HG03039 (cell line): ENCODE measurements at regions not wholly inside any gene's neighbourhood (a gene's known extent, or its start where the extent isn't known, plus 50 kb on each side); places are given as distances from the start of the nearest gene placed in this dataset.
"Not testable (repeated sequence)": the region's sequence is repeated elsewhere in the genome, so short reads cannot be mapped to it uniquely, and the experiment has no call there.

Source experiments
- ATAC-seq: cut with Tn5 transposase; IDR thresholded peaks from one replicate; pipeline ENCODE4 v1.9.1; 2021; ENCODE audit warnings: mild to moderate bottlenecking, moderate library complexity; ENCODE audit not compliant: unreplicated experiment

DNA sequence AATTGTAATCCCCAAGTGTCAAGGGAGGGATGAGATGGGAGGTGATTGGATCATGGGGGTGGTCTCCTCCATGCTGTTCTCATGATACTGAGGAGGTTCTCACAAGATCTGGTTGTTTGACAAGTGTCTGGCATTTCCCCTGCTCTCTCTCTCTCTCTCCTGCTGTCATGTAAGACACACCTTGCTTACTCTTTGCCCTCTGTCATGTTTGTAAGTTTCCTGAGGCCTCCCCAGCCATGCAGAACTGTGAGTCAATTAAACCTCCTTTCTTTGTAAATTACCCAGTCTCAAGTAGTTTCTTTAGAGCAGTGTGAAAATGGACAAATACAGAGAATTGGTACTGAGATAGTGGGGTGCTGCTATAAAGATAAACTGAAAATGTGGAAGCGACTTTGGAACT lies 207.9 kb downstream of the HINT1 start:
- no peak for ATAC-seq

DNA sequence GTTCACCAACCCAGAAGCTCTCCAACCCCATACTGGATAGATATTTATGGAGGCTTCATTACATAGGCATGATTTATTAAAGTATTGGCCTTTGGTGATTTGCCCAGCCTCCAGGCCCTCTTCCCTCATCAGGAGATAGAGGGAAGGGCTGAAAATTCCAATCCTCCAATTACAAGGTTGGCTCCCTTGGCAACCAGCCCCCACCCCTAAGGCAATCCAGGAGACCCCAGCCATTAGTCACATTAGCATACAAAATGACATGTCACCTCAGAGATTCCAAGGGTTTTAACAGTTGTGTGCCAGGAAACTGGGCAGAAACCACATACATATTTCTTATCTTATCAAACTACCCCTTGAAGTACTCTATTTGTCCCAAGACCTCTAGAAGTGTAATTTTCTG lies 210.0 kb downstream of the HINT1 start:
- ATAC-seq = no peak

DNA sequence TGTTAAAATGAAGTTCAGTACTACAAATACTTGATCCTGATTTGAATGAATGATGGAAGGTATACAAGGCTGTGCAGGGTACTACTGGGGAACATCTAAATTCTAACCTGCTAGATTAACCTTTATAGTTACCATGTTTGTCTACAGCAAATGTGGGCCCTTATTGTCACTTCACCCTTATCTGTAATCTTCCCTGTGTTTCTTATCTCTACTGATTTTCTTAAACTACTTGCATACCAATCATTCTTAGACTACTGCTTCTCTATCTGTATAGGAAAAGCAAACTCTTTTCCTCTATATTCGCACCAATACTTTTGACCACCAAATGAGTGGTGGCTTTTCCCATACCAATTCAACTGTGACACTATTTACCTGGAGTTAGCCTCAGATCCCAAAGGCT lies 210.7 kb downstream of the HINT1 start:
- no peak for ATAC-seq

DNA sequence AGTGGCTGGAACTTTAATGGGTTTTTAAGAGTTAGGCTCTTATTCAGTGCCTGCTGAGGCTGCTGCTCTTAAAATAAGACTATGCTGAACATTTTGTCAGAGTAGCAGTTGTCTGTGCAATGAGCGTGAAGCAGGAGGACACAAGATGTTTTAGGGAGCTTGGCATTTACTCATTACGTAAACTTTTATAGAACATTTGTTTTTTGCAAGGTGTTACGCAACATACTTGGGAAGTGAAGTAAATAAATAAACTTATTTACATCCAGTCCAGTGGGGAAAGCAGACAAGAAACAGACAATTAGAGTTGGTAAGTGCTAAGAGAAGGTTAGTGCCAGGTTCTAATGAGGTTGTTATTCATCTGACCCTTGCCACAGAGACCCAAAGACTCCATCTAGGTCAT lies 226.0 kb downstream of the HINT1 start:
- ATAC-seq = no peak

DNA sequence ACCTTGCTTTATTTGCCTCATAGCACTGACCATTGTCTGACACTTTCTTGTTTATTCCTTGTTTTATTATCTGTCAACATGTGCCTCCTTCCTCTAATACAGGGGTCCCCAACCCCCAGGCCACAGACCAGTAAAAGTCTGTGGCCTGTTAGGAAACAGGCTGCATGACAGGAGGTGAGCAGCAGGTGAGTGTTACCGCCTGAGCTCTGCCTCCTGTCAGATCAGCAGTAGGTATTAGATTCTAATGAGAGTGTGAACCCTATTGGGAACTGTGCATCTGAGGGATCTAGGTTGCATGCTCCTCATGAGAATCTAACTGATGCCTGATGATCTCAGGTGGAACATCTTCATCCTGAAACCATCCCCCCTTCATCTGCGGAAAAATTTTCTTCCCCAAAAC lies 228.0 kb downstream of the HINT1 start:
- no peak for ATAC-seq

DNA sequence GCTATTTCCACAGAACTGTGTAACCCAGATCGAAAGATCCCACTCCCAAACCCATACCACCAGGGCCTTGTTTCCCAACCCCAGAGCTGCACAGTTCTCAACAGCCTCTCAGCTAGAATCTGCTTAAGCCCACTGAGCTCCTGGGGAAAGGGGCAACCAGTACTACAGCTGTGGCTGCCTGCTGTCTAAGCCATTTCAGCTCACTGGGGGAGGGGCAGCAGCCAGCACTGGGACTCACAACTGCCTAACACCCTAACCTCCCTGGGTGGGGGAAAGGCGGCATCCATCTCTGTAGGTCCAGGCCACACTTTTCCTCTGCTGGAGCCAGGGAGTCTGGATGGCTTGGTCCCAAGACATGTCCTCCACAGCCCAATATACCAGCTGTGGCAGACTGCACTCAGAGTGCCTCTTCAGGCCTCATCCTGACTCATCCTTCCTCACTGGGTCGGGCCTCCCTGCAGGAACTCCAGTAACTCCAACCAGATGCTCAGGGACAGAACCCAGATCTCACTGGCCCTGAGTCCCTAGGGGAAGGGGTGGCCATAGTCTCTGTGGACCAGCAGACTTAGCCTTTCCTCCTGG lies 241.4 kb downstream of the HINT1 start:
- ATAC-seq = no peak

DNA sequence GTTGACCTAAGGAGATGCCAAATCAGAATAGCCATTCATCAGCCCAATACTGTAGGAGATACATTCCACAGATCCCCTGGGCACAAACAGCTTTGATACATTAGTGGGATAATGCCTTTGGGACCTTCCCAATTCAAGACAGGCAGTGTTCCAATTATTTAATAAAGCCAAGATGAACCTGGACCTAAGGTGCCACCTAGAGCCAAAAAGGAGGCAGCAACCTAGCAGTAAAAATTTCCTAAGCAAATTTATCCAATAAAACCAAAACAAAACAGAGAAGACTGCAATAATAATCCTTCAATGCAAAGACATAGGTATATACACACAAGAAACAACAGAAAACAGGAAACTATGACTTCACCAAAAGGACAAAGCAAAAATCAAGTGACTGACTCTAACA lies 253.0 kb downstream of the HINT1 start:
- no peak for ATAC-seq

DNA sequence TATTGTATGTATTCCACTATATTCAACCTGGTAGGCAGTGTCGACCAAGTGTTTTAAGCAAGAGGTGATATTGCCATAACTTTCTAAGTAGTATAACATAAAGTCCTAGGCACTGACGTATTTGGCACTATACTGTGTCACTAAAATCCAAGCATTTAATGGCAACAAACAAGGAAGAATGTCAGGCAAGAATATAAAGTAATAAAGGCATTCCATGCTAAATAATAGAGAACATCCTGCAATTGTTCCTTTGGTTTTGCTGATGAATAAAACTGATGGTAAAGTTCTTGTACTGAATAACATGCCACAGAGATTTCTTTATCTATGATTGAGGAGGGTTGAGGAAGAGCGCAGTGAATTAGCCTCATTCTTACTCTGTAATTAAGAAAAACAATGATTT lies 256.9 kb downstream of the HINT1 start:
- ATAC-seq = no peak

DNA sequence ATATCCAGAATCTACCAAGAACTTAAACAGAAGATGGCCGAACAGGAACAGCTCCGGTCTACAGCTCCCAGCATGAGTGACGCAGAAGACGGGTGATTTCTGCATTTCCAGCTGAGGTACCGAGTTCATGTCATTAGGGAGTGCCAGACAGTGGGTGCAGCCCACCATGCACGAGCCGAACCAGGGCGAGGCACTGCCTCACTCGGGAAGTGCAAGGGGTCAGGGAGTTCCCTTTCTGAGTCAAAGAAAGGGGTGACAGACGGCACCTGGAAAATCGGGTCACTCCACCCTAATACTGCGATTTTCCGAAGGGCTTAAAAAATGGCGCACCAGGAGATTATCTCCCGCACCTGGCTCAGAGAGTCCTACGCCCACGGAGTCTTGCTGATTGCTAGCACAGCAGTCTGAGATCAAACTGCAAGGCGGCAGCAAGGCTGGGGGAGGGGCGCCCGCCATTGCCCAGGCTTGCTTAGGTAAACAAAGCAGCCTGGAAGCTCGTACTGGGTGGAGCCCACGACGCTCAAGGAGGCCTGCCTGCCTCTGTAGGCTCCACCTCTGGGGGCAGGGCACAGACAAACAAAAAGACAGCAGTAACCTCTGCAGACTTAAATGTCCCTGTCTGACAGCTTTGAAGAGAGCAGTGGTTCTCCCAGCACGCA lies 267.4 kb downstream of the HINT1 start:
- not testable (repeated sequence) for ATAC-seq

DNA sequence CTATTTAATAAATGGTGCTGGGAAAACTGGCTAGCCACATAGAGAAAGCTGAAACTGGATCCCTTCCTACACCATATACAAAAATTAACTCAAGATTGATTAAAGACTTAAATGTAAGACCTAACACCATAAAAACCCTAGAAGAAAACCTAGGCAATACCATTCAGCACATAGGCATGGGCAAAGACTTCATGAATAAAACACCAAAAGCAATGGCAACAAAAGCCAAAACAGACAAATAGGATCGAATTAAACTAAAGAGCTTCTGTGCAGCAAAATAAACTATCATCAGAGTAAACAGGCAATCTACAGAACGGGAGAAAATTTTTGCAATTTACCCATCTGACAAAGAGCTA lies 267.9 kb downstream of the HINT1 start:
- ATAC-seq = not testable (repeated sequence)

DNA sequence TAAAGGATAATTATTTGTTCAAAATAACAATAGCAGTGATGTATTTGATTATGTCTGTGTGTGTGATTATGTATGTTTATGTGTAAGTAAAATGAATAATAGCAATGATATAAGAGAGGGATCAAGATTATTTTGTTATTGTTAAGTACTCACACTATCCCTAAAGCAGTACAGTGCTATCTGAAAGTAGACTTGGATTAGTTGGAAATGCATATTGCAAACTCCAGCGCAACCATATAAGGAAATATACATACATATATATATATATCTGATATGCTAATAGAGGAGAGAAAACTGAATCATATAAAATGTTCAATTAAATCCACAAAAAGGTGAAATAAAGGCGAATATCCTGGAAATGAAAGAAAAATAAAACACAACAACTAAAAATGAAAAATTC lies 268.4 kb downstream of the HINT1 start:
- no peak for ATAC-seq

DNA sequence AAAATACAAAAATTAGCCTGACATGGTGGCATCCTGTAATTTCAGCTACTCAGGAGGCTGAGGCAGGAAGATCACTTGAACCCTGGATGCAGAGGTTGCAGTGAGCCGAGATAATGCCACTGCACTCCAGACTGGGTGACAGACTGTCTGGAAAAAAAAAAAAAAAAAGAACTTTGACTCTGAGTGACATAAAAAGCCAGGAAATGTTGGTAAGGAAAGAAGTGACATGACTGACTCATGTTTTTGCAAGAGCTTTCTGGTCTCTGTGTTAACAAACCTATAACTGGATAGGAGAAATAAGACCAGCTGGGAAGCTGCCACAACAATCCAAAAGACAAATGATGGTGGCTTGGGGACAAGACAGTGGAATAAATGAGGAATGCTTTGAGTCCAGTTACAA lies 272.1 kb downstream of the HINT1 start:
- ATAC-seq = no peak

DNA sequence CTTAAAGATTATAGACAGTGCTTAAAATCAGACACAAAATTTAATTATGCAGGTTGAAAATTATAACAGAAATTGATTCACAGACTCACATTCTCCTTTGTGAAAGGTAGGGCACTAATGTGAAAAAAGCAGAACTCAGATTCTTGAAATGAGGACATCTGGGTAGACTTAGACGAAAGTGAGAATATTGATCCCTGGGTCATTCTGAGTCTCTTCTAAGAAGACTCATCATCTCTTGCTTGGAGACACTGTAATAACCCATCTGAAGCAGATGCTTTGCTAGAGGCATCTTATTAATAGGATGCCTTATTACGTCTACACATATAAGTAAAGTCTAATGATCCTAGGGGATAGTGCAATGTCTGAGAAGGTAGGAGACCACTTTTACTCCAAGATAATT lies 274.4 kb downstream of the HINT1 start:
- no peak for ATAC-seq

DNA sequence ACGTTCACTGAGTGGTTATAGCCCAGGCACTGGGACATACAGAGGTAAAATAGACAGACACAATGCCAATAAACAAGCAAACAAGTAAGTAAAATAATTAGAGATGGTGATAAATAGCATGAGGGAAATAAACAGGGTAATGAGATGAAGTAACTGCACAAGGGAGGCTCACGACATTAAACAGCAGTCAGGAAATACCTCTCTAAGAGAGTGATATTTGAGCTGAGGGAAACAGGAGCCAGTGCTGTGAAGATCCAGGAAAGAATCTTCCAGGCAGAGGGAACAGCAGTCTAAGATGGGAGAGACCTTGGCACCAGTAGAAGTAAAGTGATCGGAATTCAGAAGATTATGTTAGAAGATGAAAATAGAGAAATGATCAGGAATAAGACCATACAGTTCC lies 279.4 kb downstream of the HINT1 start:
- no peak for ATAC-seq

DNA sequence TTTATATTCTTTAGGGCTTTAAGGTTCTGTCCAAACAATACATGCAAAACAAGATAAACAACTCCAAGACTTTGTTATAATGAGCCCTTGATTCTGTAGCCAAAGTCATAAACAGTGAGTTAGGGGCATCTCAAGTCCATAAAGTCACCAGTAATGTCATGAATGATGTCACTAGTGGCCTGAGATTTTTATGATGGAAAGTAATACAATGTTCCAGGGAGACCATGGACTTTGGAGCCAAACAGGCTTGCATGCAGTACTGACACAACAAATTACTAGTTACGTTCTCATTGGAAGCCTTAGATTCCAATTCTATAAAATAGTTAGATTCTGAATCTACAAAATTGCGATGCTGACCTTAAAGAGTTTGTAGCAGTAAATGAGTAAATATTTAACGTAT lies 280.0 kb downstream of the HINT1 start:
- no peak for ATAC-seq

DNA sequence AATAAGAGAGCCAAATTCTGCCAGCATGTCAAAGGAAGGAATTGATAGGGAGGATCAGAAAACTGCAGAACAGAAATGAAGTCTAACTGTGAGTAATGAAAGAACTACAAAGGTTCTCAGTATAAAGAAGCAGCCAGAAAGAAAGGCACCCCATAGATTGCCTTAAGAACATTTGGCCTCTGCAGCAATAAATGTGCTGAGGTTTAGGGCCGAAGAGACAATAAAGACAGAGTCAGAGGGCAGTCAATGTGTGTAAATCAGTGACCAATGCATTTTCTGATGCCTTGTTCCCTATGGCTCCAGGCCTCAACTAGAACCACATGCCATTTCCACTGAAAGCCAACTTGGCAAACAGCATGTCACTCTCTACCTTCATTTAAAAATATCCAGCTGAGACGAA lies 281.0 kb downstream of the HINT1 start:
- ATAC-seq = no peak

DNA sequence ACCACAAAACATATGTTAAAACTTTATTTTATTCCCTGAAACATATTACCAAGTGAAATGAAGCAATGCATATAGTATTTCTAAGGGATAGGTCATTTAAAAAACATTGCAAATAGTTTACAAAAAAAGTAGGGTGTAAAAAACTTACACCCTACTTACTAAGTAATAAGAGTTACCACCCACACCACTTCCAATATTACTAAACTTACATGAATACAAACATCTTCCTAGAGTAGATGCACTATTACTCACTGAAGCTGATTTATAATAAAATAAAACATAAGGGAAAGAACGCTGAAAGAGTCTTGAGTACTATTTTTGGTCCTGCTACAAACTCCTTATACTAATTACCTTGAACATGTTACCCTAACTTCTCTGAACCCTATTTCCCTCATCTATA lies 289.4 kb downstream of the HINT1 start:
- ATAC-seq = no peak

DNA sequence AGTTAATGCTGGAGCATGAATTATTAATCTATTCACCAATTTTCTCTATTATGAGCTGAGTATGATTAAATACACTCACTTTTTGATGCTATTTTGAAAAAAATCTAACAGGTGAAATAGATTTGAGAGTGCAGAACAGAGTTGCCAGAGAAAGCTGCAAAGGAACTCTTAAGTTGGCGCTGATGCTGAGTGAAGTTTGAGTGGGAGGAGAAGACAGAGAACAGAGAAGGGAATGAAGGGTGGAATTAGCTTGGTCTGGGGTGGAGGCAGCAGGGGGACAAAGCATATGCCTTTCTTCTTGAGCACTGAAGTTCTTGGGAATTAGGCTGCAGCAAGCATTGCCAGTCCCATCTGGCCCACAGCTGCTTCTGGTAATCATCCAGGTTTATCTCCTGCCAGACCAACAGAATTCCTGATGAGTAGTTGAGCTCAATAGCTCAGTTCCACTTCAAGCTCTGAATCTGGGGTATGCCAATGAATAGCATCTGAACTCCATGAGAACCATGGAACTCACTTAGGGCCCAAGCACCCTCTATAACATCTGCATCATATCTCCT lies 290.1 kb downstream of the HINT1 start:
- ATAC-seq = no peak

DNA sequence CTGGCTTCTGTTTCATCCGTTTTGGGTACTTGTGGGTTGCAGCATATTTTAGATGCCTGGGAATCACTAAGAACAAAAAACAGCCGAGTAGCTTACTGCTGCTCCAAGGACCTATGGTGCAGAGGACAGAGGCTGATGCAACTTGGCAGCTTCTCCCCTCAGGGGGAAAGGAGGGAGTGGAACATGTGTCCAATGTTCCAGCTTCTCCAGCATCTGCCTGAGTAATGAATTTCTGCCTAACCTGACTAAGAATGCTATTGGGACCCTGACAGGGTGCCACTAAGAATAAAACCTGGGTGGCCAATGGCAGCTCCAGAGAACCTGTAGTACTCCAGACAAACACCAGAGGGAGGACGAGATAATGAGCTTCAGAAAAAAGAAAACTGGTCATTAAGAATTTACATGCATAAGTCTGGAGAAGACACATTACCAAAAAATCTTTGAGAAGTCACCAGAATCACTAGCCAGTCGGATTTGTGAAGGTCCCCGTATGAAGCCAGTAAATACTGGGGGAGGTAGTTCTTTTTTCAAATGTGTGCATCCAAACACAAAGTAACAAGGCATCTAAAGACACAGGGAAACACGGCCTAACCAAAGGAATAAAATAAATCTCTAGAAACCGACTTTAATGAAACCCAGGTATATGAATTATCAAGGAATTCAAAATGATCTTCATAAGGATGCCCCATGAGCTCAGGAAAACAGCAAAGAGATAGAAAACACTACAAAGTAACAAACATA lies 293.5 kb downstream of the HINT1 start:
- ATAC-seq = peak; percentile 84

DNA sequence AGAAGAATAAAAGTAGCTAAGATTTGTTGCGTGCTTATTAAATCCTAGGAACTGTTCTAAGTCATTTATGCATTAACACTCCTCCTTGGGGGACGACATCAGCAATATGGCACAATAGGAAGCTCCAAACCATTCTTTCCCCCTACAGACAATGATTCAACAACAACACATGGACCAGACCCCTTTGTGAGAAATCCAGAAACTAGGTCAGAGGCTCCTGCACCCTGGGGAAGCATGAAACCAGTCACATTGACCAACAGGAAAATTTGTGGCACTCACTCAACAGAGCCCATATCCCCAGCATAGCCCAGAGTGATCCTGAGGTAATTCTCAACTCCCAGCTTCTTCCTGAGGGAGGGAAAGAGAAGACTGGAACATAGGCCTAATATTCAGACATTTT lies 294.4 kb downstream of the HINT1 start:
- no peak for ATAC-seq

DNA sequence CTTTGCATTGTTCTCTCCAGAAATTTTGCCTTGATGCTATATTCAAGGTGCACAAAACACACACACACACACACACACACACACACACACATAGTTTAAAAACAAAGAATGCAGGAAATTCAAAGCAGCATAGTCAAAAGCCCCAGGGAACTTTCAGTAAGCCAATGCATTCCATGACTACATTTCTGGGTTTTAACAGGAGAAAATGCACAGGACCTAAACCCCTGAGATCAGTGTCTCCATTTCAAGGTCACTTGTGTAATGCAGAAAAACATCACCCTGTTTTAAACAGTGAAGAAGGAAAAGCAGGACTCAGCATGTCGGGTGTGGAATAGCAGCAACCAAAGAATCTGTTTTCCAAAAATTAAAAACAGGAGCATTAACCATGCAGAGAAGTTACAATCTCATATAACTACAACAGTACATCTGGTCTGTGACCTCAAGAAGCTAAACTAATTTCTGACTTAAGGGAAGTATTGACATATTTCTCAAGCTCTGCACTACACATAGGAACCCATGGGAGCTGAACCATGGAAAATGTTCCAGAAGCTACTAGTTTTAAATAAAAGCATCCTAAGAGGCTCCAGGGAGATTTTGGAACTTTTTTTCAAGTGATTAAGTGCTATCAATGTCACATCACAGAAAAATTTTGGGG lies 296.7 kb downstream of the HINT1 start:
- no peak for ATAC-seq
